ENCODE measurements at regions not wholly inside any gene's neighbourhood (a gene's known extent, or its start where the extent isn't known, plus 50 kb on each side); places are given as distances from the start of the nearest gene placed in this dataset.

- no peak for TF ChIP-seq CTCF (IDR thresholded peaks at IDR 0.05; ENCODE audit: low read depth, low read length)
- TF ChIP-seq POLR2A (IDR thresholded peaks at IDR 0.05; ENCODE audit: extremely low read depth, insufficient read length), result no peak
Observed at GRCh38 chr5:159746707-159747106, 169.6 kb upstream of the ADRA1B start.
